Epithelial cell of esophagus (primary cell): ENCODE measurements at regions not wholly inside any gene's neighbourhood (a gene's known extent, or its start where the extent isn't known, plus 50 kb on each side); places are given as distances from the start of the nearest gene placed in this dataset.

Source experiments
- DNase-seq: peaks from one replicate; pipeline ENCODE4 v3.0.0; 2010; ENCODE audit warnings: low read depth
- H3K4me3 ChIP-seq: 2 replicates; pipeline ENCODE4 v1.5.1; 2011; ENCODE audit warnings: mild to moderate bottlenecking, low read length, control low read depth
- TF ChIP-seq, protein P1 (sequence below): IDR thresholded peaks from 2 replicates; pipeline ENCODE4 v1.5.1; 2011; ENCODE audit warnings: low read depth, mild to moderate bottlenecking, low read length, control low read depth, inconsistent platforms; ENCODE audit not compliant: insufficient read depth; ENCODE audit errors: missing control alignments

DNA sequence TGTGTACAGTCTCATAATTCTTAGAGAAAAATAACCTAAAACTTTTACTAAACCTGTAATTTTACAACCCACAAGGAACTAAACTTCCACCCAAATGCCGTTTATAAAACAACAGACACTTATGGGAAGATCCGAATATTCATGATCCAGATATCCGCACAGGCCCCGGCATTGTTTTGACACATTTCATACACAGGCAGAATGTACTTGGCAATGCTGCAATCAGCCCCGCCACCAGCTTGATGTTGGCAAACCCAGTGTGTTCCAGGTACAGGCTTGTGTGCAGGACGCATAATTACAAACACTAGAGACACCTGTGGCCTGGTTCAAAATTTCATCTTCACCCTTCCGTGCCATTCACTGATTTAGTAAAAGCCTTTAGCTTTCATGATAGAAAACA lies 393.0 kb upstream of the SALL3 start:
- no peak overlapping the region for H3K4me3 ChIP-seq
- no peak for DNase-seq
- TF ChIP-seq, protein P1, sequence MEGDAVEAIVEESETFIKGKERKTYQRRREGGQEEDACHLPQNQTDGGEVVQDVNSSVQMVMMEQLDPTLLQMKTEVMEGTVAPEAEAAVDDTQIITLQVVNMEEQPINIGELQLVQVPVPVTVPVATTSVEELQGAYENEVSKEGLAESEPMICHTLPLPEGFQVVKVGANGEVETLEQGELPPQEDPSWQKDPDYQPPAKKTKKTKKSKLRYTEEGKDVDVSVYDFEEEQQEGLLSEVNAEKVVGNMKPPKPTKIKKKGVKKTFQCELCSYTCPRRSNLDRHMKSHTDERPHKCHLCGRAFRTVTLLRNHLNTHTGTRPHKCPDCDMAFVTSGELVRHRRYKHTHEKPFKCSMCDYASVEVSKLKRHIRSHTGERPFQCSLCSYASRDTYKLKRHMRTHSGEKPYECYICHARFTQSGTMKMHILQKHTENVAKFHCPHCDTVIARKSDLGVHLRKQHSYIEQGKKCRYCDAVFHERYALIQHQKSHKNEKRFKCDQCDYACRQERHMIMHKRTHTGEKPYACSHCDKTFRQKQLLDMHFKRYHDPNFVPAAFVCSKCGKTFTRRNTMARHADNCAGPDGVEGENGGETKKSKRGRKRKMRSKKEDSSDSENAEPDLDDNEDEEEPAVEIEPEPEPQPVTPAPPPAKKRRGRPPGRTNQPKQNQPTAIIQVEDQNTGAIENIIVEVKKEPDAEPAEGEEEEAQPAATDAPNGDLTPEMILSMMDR = no peak

- DNase-seq = no peak
- H3K4me3 ChIP-seq = no peak overlapping the region
- TF ChIP-seq, protein P1 = no peak
Observed at GRCh38 chr18:78587096-78587495, 392.5 kb upstream of the SALL3 start.

DNA sequence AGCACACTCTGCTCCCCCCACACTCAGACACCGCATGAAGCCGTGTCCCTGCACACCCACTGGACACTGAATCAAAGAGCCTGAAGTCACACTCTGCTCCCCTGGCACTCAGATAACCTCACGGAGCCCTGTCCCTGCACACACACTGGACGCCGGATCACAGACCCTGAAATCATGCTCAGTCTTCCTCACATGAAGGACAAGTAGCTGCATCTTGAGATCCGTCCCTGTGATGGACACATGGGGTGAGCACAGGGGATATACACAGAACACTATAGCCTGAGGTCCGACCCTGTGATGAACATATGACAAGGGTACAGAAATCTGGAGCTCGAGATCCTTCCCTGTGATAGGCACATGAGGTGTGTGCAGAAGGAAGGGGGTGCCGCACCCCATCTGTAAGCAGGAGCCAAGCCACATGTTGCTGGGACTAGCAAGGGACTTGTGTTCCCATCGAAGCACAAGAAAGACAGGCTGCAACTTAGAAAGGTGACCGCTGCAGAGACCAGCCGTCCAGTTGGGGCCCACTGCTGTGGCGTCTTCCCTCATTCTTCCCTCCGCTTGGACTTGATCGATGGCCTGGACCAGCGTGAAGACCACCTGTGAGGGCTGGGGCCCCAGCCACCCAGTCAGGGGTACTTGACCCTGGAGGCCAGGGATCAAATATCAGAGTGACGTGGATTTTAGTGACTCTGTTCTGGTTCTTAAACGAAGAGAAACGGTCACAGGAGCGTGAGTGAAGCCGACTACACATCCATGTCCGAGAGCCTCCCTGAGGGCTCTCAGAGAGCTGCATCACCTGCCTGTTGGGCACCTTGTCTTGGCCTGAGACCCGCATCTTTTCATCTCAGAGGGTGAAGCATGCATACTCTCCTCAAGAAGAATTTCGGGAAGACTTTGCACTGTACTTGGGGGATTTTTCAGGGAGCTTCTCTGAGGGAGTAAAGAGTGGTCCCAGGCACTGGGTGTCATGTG lies 391.7 kb upstream of the SALL3 start:
- no peak for DNase-seq
- TF ChIP-seq, protein P1 = no peak

GRCh38 chr18:78589916-78590437 lies 389.6 kb upstream of the SALL3 start:
- TF ChIP-seq, protein P1 = no peak
- DNase-seq = no peak
- no peak overlapping the region for H3K4me3 ChIP-seq

More for the DNA sequence above, 391.7 kb upstream of the SALL3 start:
- H3K4me3 ChIP-seq = no peak overlapping the region

- no peak overlapping the region for H3K4me3 ChIP-seq
- TF ChIP-seq, protein P1 = no peak
- no peak for DNase-seq
Observed at GRCh38 chr18:78595453-78595852, 384.2 kb upstream of the SALL3 start.

DNA sequence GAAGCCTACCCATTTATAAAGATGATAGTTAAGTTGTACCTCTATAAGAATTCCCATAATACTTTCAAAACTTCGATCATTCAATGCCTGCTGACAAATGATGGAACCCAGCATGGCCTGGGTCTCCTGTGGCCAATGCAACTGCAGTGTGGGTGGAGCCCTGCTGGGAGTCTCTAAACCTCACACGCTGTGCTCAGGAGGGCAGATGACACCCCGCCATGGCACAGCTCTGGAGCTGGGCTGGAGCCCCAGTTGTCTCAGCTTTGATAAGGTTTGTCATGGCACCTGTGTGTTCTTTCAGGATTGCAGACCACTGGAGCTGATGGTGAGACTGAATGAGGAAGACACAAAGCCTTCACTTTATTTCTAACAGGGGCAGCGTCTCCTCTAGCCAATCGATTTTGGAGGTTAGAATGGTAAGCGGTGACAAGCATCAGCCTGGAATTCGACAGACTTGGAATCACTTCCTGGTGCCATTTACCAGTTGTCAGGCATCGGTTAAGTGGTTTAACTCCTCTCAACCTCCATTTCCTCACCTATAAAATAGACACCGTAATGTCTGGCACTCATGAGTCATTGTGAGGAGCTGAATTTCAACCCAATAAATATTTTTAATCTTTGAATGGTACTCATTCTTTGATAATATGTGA lies 383.6 kb upstream of the SALL3 start:
- DNase-seq = no peak
- TF ChIP-seq, protein P1 = no peak
- H3K4me3 ChIP-seq = no peak overlapping the region
